ENCODE measurements at regions not wholly inside any gene's neighbourhood (a gene's known extent, or its start where the extent isn't known, plus 50 kb on each side); places are given as distances from the start of the nearest gene placed in this dataset.

GRCh38 chr1:80731241-80731894 lies 1069.4 kb upstream of the ADGRL2 start:
- no peak overlapping the region for H3K4me3 ChIP-seq (ENCODE audit: low read depth, low read length)

DNA sequence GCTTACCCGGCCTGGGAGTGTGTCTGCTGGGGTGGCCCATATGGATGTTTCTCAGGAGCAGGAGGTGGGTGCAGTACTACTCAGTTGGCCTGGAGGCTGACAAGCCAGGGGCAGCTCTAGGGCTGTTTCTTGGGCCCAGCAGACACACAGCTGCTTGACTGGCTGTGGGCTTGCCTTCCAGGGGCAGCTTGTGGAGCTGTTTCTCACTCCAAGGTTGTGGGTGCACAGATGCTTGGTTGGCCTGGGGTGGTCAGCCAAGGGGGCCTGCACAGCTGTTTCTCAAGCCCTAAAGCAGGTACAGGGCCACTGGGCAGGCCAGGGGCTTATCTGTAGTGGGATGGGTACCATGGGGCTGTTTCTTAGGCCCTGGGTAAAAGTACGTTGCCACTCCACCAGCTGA lies 1078.1 kb upstream of the ADGRL2 start:
- no peak overlapping the region for H3K4me3 ChIP-seq (ENCODE audit: low read depth, low read length)

DNA sequence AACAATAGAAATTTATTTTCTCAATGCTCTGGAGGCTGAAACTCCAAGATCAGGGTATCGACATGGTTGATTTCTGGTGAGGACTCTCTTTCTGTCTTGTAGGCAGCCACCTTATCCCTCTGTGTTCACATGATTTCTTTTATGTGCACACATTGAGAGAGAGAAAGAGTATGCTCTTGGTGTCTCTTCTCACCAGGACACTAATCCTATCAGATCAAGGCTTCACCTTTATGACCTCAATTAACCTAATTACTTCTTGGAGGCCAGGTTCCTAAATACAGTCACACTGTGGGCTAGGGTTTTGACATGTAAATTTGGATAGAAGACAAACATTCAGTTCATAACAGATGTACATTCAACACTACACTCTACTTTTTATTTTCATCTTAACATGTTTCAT lies 1094.2 kb upstream of the ADGRL2 start:
- no peak overlapping the region for H3K4me3 ChIP-seq (ENCODE audit: low read depth, low read length)

DNA sequence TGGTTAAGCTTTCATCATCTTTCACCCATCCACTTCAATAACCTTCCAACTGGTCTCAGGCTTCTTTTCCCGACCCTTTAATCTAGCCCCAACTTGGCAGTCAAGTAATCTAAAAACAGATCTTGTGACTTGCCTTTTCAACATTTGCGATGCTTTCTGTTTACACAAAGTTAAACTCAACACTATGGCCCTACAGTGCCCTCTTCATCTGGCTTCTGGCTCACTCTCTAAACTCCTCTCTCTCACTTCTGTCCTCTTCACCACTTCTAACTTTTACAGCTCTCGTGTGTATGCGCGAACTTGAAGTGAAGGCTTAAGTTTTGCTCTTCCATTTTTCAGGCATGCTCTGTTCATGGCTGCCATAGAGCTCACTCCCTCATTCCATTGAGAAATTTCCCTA lies 1122.3 kb upstream of the ADGRL2 start:
- no peak overlapping the region for H3K4me3 ChIP-seq (ENCODE audit: low read depth, low read length)

- H3K4me3 ChIP-seq (ENCODE audit: low read depth, low read length) = no peak overlapping the region
Observed at GRCh38 chr1:80675454-80675853, 1125.3 kb upstream of the ADGRL2 start.

GRCh38 chr1:80673935-80674597 lies 1126.7 kb upstream of the ADGRL2 start:
- H3K4me3 ChIP-seq (ENCODE audit: low read depth, low read length) = no peak overlapping the region

DNA sequence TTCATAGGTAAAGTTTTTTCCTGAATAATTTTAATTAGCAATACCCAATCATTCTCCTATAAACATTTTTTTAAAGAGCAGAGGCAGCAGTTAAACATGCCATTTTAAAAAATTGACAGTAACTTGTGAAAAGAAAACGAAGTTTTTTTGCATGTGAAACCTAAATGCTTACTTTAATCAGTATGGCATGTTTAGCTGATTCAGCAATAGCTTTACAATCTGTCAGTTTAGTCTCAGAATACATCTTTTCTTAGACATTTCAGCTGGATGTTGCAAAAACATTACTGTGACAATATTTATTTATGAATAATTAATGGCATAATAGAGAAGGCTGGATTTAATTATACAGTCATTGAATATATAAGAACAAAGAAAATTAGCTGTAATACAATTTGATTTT lies 1132.4 kb upstream of the ADGRL2 start:
- H3K4me3 ChIP-seq (ENCODE audit: low read depth, low read length) = no peak overlapping the region

- no peak overlapping the region for H3K4me3 ChIP-seq (ENCODE audit: low read depth, low read length)
Observed at GRCh38 chr1:80666073-80666472, 1134.7 kb upstream of the ADGRL2 start.

DNA sequence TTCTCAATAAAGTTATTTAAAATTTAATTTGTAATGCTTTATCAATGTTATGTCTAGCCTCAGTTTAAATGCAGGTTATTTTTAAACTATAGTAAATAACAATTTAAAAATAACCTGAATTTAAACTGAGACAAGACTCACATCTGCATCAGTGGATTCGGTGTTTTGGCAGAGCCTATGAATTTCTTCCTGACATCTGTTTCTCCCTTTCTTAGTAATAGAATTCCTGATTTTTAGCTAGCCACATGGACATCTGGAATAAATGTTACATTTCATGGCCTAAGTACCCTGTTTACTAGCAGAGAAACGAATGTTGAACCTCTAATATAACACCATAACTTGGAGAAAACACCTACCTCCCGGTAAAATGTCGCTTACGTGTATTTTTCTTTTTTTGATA lies 1141.6 kb upstream of the ADGRL2 start:
- H3K4me3 ChIP-seq (ENCODE audit: low read depth, low read length) = no peak overlapping the region

- H3K4me3 ChIP-seq (ENCODE audit: low read depth, low read length) = no peak overlapping the region
Observed at GRCh38 chr1:80657707-80658106, 1143.0 kb upstream of the ADGRL2 start.

GRCh38 chr1:80657044-80657643 lies 1143.6 kb upstream of the ADGRL2 start:
- H3K4me3 ChIP-seq (ENCODE audit: low read depth, low read length) = no peak overlapping the region

DNA sequence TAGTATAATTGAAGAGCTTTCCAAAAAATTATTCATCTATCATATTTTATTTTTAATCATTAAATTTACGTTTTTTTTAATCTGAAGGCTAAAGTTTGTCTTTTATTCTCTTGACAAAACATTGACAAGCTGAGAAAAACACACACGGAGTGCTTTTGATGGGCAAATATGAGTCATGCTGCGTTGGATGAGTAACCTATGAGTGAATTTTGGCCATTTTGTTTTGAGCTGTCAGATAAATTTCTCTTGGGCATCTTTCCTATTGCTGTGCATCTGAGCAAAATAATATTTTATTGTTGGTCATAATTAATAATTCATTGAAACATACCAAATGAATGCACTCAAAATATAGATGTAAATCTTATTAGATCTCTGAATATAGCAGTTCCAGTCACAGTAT lies 1144.1 kb upstream of the ADGRL2 start:
- no peak overlapping the region for H3K4me3 ChIP-seq (ENCODE audit: low read depth, low read length)

GRCh38 chr1:80656014-80656636 lies 1144.6 kb upstream of the ADGRL2 start:
- no peak overlapping the region for H3K4me3 ChIP-seq (ENCODE audit: low read depth, low read length)

DNA sequence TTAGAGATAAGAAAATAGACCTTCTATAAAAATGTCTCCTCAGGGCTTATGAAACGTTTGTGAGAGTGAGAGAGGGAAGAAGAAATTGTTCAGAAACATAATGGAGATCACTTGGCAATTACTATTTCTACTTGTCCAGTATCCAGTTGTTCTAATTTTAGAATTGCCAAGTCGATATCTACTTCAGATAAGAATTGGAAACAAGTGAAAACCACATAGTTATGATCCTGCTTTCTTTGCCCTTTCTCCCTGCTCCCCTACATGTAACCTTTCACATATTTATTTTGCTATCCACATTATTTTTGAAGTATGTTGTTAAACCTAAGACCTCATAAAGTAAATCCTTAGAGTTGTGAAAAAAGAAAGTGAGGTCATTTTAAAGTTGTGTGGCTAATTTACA lies 1154.7 kb upstream of the ADGRL2 start:
- no peak overlapping the region for H3K4me3 ChIP-seq (ENCODE audit: low read depth, low read length)

- no peak overlapping the region for H3K4me3 ChIP-seq (ENCODE audit: low read depth, low read length)
Observed at GRCh38 chr1:80645621-80646020, 1155.1 kb upstream of the ADGRL2 start.

DNA sequence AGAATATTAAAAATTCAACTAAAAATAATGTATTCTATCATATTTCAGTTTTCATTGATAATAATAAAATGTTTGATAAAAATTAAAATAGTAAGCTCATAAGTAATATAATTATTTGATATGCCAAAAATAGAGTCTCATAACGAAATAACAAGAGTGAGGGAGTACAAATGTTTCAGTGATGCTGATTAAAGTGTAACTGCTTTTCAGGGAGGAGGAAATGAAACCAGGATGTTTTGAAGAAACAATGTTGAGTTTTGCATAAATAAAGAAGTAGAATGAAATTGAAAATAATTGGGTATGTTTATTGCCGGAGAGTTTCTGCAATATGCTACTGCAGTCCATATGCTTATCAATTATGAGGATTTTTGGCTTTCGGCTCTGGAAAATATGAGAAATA lies 1159.8 kb upstream of the ADGRL2 start:
- no peak overlapping the region for H3K4me3 ChIP-seq (ENCODE audit: low read depth, low read length)

GRCh38 chr1:80639777-80640533 lies 1160.8 kb upstream of the ADGRL2 start:
- no peak overlapping the region for H3K4me3 ChIP-seq (ENCODE audit: low read depth, low read length)

GRCh38 chr1:80633947-80634706 lies 1166.6 kb upstream of the ADGRL2 start:
- no peak overlapping the region for H3K4me3 ChIP-seq (ENCODE audit: low read depth, low read length)

- no peak overlapping the region for H3K4me3 ChIP-seq (ENCODE audit: low read depth, low read length)
Observed at GRCh38 chr1:80632284-80632683, 1168.5 kb upstream of the ADGRL2 start.

GRCh38 chr1:80629304-80629837 lies 1171.4 kb upstream of the ADGRL2 start:
- H3K4me3 ChIP-seq (ENCODE audit: low read depth, low read length) = no peak overlapping the region

Data from iPS-11a (cell line).